ENCODE measurements at regions not wholly inside any gene's neighbourhood (a gene's known extent, or its start where the extent isn't known, plus 50 kb on each side); places are given as distances from the start of the nearest gene placed in this dataset.
A peak's percentile ranks its signal among the peaks of the same experiment; 100 is the strongest.

- peak; percentile 70 for DNase-seq
Observed at GRCh38 chr11:130781931-130782330, 134.3 kb downstream of the SNX19 start.

GRCh38 chr11:130782361-130783222, 133.7 kb downstream of the SNX19 start:
- peak; percentile 74 for DNase-seq

- DNase-seq = no peak
Observed at GRCh38 chr11:130783323-130783722, 133.0 kb downstream of the SNX19 start.

GRCh38 chr11:130785380-130786116, 130.7 kb downstream of the SNX19 start:
- peak; percentile 94 for DNase-seq

GRCh38 chr11:130786586-130786985, 129.7 kb downstream of the SNX19 start:
- no peak for DNase-seq

GRCh38 chr11:130787092-130787616, 129.1 kb downstream of the SNX19 start:
- DNase-seq = peak; percentile 52

GRCh38 chr11:130787973-130788570, 128.2 kb downstream of the SNX19 start:
- no peak for DNase-seq

- DNase-seq = no peak
Observed at GRCh38 chr11:130789056-130789640, 127.1 kb downstream of the SNX19 start.

GRCh38 chr11:130790689-130791088, 125.6 kb downstream of the SNX19 start:
- no peak for DNase-seq

- DNase-seq = no peak
Observed at GRCh38 chr11:130792772-130793171, 123.5 kb downstream of the SNX19 start.

- DNase-seq = no peak
Observed at GRCh38 chr11:130796828-130797227, 119.5 kb downstream of the SNX19 start.

- peak; percentile 99 for DNase-seq
Observed at GRCh38 chr11:130798280-130798679, 118.0 kb downstream of the SNX19 start.

GRCh38 chr11:130798801-130799200, 117.5 kb downstream of the SNX19 start:
- peak; percentile 47 for DNase-seq

- DNase-seq = peak; percentile 78
Observed at GRCh38 chr11:130801333-130802122, 114.8 kb downstream of the SNX19 start.

GRCh38 chr11:130802567-130802966, 113.7 kb downstream of the SNX19 start:
- no peak for DNase-seq

- DNase-seq = no peak
Observed at GRCh38 chr11:130804306-130805076, 111.8 kb downstream of the SNX19 start.

GRCh38 chr11:130806746-130807145, 109.5 kb downstream of the SNX19 start:
- DNase-seq = no peak

GRCh38 chr11:130808541-130808940, 107.7 kb downstream of the SNX19 start:
- DNase-seq = peak; percentile 49

GRCh38 chr11:130813196-130813595, 103.1 kb downstream of the SNX19 start:
- no peak for DNase-seq

- DNase-seq = no peak
Observed at GRCh38 chr11:130813638-130814037, 102.6 kb downstream of the SNX19 start.

GRCh38 chr11:130814440-130815096, 101.7 kb downstream of the SNX19 start:
- no peak for DNase-seq
